ENCODE measurements at regions not wholly inside any gene's neighbourhood (a gene's known extent, or its start where the extent isn't known, plus 50 kb on each side); places are given as distances from the start of the nearest gene placed in this dataset.

DNA sequence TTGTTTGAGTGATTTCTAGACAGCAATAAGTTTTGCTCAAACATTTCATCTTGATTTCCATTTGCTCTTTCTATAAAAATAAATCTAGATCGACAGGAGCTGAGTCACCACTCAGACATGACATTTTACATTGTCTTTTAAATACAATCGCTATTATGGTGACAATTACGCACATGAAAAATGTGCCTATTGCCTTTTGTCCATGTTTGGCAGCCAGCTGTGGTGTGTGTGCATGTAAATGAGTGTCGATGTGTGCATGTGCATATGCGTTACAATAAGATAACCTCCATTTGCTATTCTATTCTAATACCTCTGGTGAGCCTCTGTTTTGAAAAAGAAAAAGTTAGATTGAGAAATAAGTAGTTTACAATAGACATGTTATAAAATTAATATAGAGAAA is 89.7 kb upstream of the GRM7 start:
- no CpG with 5 or more reads among the region's 5 CpGs for WGBS (ENCODE audit: insufficient coverage)
- H3K27ac ChIP-seq (ENCODE audit: low read length) = no peak overlapping the region

DNA sequence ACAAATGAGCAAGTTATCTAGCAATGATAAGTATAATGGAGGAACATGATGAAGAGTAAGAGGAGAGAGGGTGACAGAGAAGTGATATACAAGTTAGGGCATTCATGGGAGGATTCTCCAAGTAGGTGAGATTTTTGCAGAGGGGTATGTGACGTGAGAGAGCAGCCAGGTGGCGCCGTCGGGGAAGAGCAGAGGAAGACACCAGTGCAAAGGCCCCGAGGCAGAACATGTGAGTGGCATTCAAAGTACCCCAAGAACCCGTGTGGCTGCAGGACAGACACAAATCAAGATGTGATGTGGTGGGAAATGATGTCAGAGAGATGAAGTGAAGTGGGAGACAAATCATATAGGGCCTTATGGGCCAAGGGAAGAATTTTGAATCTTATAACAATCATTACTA is 81.8 kb upstream of the GRM7 start:
- no peak overlapping the region for H3K27ac ChIP-seq (ENCODE audit: low read length)
- no peaks in the 10 kb centered on the region for H3K36me3 ChIP-seq (ENCODE audit: control insufficient read depth, insufficient read depth, low read length)
- 90% methylated on average over 5 of the region's 6 CpGs for WGBS (ENCODE audit: insufficient coverage)
- DNase-seq = no peak
- H3K9me3 ChIP-seq (replicated peaks; ENCODE audit: control insufficient read depth, low read depth, low read length) = no peaks in the 10 kb centered on the region
- H3K4me1 ChIP-seq (ENCODE audit: control insufficient read depth, insufficient read depth, low read length) = no peaks in the 10 kb centered on the region
- H3K4me3 ChIP-seq (ENCODE audit: low read length) = no peak overlapping the region
- no peaks in the 10 kb centered on the region for H3K27me3 ChIP-seq (ENCODE audit: control insufficient read depth, insufficient read depth, low read length)

More for the DNA sequence above, 89.7 kb upstream of the GRM7 start:
- H3K9me3 ChIP-seq (replicated peaks; ENCODE audit: control insufficient read depth, low read depth, low read length) = no peaks in the 10 kb centered on the region
- DNase-seq = no peak
- H3K27me3 ChIP-seq (ENCODE audit: control insufficient read depth, insufficient read depth, low read length) = no peaks in the 10 kb centered on the region
- no peaks in the 10 kb centered on the region for H3K4me1 ChIP-seq (ENCODE audit: control insufficient read depth, insufficient read depth, low read length)
- no peak overlapping the region for H3K4me3 ChIP-seq (ENCODE audit: low read length)
- H3K36me3 ChIP-seq (ENCODE audit: control insufficient read depth, insufficient read depth, low read length) = no peaks in the 10 kb centered on the region

DNA sequence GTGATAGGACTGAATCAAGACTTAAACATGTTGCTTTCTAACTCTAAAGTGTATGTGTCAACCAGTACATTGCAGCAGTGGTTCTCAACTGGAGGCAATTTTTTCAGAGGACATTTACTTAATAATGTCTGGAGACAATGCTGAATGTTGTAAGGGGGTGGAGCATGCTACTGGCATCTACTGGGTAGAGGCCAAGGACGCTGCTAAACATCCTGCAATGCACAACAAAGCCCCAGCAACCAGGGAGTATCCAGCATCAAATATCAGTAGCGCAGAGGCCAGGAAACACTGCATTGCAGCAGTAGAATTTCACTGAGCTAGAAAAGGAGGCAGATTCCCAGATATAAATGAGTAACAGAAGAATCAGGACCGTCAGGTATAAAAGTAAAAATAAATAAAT is 79.8 kb upstream of the GRM7 start:
- Histone ChIP-seq H3K4me1 (ENCODE audit: control insufficient read depth, insufficient read depth, low read length) (no peaks in the 10 kb centered on the region), H3K27me3 (ENCODE audit: control insufficient read depth, insufficient read depth, low read length) (no peaks in the 10 kb centered on the region), H3K9me3 (replicated peaks; ENCODE audit: control insufficient read depth, low read depth, low read length) (no peaks in the 10 kb centered on the region), H3K36me3 (ENCODE audit: control insufficient read depth, insufficient read depth, low read length) (no peaks in the 10 kb centered on the region), H3K4me3 (ENCODE audit: low read length) (no peak overlapping the region), H3K27ac (ENCODE audit: low read length) (no peak overlapping the region)
- no peak for DNase-seq
- no CpG with 5 or more reads among the region's 3 CpGs for WGBS (ENCODE audit: insufficient coverage)

DNA sequence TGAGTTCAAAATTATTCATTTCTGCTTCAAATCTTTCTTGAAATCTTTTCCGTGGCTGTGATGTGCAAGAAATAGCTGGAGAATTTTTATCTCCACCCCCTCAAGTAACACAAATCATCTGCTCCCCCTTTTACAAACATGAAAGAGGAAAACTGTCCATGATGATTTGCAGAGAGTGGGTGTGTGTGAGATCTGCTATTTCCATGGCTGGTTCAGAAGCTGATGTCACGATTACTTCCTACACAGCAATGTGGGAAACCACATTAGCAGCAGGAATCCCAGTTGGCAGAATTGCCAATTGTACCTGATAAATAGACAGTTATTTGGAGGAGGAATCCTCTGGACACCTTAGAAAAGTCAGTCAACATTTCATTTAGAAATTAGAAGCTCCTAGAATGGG is 75.2 kb upstream of the GRM7 start:
- Histone ChIP-seq H3K4me1 (ENCODE audit: control insufficient read depth, insufficient read depth, low read length) (no peaks in the 10 kb centered on the region), H3K27ac (ENCODE audit: low read length) (no peak overlapping the region), H3K4me3 (ENCODE audit: low read length) (no peak overlapping the region), H3K36me3 (ENCODE audit: control insufficient read depth, insufficient read depth, low read length) (no peaks in the 10 kb centered on the region), H3K27me3 (ENCODE audit: control insufficient read depth, insufficient read depth, low read length) (no peaks in the 10 kb centered on the region), H3K9me3 (replicated peaks; ENCODE audit: control insufficient read depth, low read depth, low read length) (no peaks in the 10 kb centered on the region)
- no CpG with 5 or more reads among the region's 2 CpGs for WGBS (ENCODE audit: insufficient coverage)
- DNase-seq = no peak

DNA sequence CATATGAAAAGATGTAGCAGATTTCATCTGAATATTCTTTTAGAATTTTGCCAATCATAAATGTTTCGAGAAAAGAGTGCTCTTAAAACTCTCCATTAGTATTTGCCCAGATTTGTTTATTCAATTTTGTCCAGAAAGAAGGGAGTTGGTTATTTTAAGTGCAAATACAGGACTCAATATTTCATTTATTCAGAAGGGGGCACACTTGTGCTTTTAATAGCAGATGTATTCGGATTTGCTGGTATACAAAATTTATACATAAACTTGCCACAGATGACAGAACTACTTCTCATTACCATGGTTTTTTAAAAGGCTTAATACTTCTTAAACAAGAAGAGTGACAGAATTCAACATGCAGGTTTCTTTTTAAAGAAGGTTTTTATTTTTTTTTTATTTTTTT is 69.8 kb upstream of the GRM7 start:
- WGBS (ENCODE audit: insufficient coverage) = no CpG with 5 or more reads among the region's 2 CpGs
- Histone ChIP-seq H3K4me3 (ENCODE audit: low read length) (no peak overlapping the region), H3K27me3 (ENCODE audit: control insufficient read depth, insufficient read depth, low read length) (no peaks in the 10 kb centered on the region), H3K9me3 (replicated peaks; ENCODE audit: control insufficient read depth, low read depth, low read length) (no peaks in the 10 kb centered on the region), H3K4me1 (ENCODE audit: control insufficient read depth, insufficient read depth, low read length) (no peaks in the 10 kb centered on the region), H3K36me3 (ENCODE audit: control insufficient read depth, insufficient read depth, low read length) (no peaks in the 10 kb centered on the region), H3K27ac (ENCODE audit: low read length) (no peak overlapping the region)
- DNase-seq = peak; percentile 22

DNA sequence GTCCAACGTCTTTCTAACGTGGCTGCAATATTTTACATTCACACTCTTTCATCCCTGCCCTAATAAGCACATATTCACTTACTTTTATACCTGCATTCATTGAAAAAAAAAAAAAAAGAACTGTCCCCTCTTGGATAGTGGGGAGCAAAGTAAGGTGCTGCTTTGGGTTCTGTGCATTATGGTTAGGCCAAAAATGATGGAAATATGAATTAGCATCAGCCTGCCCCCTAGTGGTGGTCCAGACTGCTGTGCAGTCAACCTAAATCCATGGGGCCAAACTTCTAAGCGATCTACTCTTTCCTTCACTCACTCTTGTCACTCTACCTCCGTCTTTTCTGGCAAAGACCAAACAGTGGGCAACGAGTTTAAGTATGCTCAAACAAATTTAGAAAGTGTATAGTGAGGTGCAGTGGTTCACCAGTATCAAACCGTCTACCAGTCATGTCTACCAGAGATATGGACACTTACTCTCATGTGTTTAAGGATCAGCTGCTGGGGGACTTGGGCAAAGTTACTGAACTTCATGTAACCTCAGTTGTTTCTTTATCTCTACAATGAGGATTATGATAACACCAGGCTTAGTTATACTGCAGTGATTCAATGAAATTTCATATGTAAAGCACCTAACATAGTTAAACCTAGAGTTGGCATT is 61.5 kb upstream of the GRM7 start:
- Histone ChIP-seq H3K27me3 (ENCODE audit: control insufficient read depth, insufficient read depth, low read length) (no peaks in the 10 kb centered on the region), H3K9me3 (replicated peaks; ENCODE audit: control insufficient read depth, low read depth, low read length) (no peaks in the 10 kb centered on the region), H3K36me3 (ENCODE audit: control insufficient read depth, insufficient read depth, low read length) (no peaks in the 10 kb centered on the region), H3K27ac (ENCODE audit: low read length) (no peak overlapping the region), H3K4me1 (ENCODE audit: control insufficient read depth, insufficient read depth, low read length) (no peaks in the 10 kb centered on the region), H3K4me3 (ENCODE audit: low read length) (no peak overlapping the region)
- no CpG with 5 or more reads among the region's 6 CpGs for WGBS (ENCODE audit: insufficient coverage)
- peak; percentile 17 for DNase-seq

DNA sequence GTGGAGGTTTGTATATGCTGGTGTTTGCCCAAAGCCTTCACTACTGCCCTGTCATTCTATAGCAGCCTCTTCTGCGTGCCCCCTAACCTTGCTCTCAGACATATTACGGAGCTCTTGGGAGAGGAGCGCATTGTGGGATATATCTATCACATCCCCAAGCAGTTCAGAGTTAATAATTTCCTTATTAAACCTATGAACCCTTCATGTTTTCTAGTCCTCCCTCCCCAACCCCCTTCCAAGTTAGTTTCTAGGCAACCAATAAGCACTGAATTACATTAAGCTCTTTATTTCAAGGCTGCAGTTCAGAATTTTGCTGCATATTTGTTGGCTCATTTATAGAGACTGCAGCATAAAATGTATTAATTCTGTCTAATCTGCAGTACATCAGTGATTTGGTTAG is 57.3 kb upstream of the GRM7 start:
- H3K27ac ChIP-seq (ENCODE audit: low read length) = no peak overlapping the region
- H3K9me3 ChIP-seq (replicated peaks; ENCODE audit: control insufficient read depth, low read depth, low read length) = no peaks in the 10 kb centered on the region
- no peaks in the 10 kb centered on the region for H3K36me3 ChIP-seq (ENCODE audit: control insufficient read depth, insufficient read depth, low read length)
- H3K27me3 ChIP-seq (ENCODE audit: control insufficient read depth, insufficient read depth, low read length) = no peaks in the 10 kb centered on the region
- DNase-seq = peak; percentile 8
- no peak overlapping the region for H3K4me3 ChIP-seq (ENCODE audit: low read length)
- H3K4me1 ChIP-seq (ENCODE audit: control insufficient read depth, insufficient read depth, low read length) = no peaks in the 10 kb centered on the region
- no CpG with 5 or more reads among the region's 3 CpGs for WGBS (ENCODE audit: insufficient coverage)

DNA sequence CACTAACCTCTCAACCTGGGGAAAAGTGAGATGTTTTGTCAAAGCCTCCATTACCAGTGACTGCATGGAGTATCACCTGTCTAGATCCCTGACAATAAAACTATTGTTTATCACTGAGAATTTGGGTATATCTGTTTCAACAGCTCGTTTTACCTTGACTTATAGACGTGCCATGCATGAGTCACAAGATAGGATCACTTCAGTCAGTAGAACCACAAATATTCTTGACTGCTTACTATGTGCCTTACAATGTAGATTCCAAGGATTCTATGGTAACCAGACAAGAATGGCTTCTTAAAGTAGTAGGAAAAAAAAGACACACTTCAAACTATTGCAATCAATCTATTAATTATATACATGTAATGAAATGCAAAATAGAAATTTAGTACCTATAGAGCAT is 55.7 kb upstream of the GRM7 start:
- Histone ChIP-seq H3K4me1 (ENCODE audit: control insufficient read depth, insufficient read depth, low read length) (no peaks in the 10 kb centered on the region), H3K27ac (ENCODE audit: low read length) (no peak overlapping the region), H3K4me3 (ENCODE audit: low read length) (no peak overlapping the region), H3K36me3 (ENCODE audit: control insufficient read depth, insufficient read depth, low read length) (no peaks in the 10 kb centered on the region), H3K9me3 (replicated peaks; ENCODE audit: control insufficient read depth, low read depth, low read length) (no peaks in the 10 kb centered on the region), H3K27me3 (ENCODE audit: control insufficient read depth, insufficient read depth, low read length) (no peaks in the 10 kb centered on the region)
- DNase-seq = no peak
- no CpG with 5 or more reads among the region's 2 CpGs for WGBS (ENCODE audit: insufficient coverage)

DNA sequence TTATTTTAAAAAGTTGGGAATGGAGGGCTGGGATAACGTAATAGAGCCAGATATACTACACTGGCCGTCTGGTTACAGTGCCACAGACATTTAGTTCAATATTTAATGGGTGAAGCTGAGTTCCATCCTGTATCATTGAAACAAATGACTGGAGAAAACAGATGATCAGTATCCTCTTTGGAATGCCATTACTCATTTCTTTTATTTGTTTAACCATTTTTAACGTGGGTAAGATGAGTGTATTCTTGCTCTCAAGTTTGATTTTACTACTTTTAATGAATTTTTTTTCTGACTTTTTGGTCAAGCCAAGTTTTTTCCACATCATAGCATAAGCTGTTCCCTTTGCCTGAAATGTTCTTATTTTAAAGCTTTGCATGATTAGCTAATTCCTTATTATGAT is 53.9 kb upstream of the GRM7 start:
- no peak overlapping the region for H3K27ac ChIP-seq (ENCODE audit: low read length)
- H3K27me3 ChIP-seq (ENCODE audit: control insufficient read depth, insufficient read depth, low read length) = no peaks in the 10 kb centered on the region
- 72% methylated on average over 2 of the region's 3 CpGs for WGBS (ENCODE audit: insufficient coverage)
- H3K9me3 ChIP-seq (replicated peaks; ENCODE audit: control insufficient read depth, low read depth, low read length) = no peaks in the 10 kb centered on the region
- H3K4me3 ChIP-seq (ENCODE audit: low read length) = no peak overlapping the region
- DNase-seq = no peak
- no peaks in the 10 kb centered on the region for H3K4me1 ChIP-seq (ENCODE audit: control insufficient read depth, insufficient read depth, low read length)
- H3K36me3 ChIP-seq (ENCODE audit: control insufficient read depth, insufficient read depth, low read length) = no peaks in the 10 kb centered on the region

DNA sequence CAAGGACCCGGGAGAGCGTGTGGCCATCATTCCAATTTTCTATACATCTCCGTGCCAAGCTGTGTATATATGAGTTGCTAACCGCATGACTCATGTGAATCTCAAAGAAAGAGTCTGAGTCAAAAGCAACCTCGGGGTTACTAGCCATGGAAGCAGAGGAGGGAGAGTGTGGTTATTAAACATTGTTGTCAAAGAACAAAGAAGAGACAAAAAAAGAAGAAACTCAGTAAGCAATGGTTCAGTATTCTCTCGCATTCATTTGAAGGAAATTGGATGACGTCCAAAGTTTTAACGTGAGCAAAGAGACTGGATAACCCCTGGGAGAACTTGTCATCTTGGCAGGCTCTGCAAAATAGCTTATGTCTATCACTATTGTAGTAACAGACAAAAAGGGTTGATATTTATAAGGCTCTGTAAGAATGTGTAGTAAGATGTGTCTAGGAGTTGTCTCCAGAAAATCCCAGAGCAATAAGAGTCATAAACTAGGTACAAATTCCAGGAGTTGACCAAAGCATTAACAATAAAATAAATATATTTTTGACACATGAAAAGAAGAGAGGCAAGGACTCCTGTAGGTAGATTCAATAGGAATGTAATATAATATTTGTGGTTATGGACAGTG is 52.8 kb upstream of the GRM7 start:
- no peak overlapping the region for H3K27ac ChIP-seq (ENCODE audit: low read length)
- H3K4me1 ChIP-seq (ENCODE audit: control insufficient read depth, insufficient read depth, low read length) = no peaks in the 10 kb centered on the region
- H3K27me3 ChIP-seq (ENCODE audit: control insufficient read depth, insufficient read depth, low read length) = no peaks in the 10 kb centered on the region
- DNase-seq = peak; percentile 44
- H3K36me3 ChIP-seq (ENCODE audit: control insufficient read depth, insufficient read depth, low read length) = no peaks in the 10 kb centered on the region
- 23% methylated on average over 5 of the region's 8 CpGs for WGBS (ENCODE audit: insufficient coverage)
- H3K9me3 ChIP-seq (replicated peaks; ENCODE audit: control insufficient read depth, low read depth, low read length) = no peaks in the 10 kb centered on the region
- H3K4me3 ChIP-seq (ENCODE audit: low read length) = no peak overlapping the region

DNA sequence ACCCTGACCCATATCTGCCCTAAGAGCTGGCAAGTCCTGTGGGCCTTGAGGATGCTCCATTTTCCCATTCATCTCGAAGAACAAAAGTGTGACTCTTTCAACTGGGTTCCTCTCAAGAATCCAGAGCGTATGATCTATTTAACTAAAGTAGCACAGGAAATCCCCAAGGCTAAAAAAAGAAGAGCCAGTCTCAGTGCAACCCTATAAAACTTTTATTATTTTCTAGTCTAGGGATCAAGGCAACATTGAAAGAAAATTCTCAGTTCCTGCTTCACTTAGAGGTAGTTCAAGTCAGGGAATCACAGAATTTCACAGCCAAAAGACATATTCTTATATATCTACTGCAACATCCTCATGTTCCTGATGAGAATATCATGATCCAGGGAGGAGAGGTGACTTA is 51.6 kb upstream of the GRM7 start:
- DNase-seq = no peak
- H3K27ac ChIP-seq (ENCODE audit: low read length) = no peak overlapping the region
- no peaks in the 10 kb centered on the region for H3K9me3 ChIP-seq (replicated peaks; ENCODE audit: control insufficient read depth, low read depth, low read length)
- H3K4me3 ChIP-seq (ENCODE audit: low read length) = no peak overlapping the region
- WGBS (ENCODE audit: insufficient coverage) = no CpG with 5 or more reads among the region's 2 CpGs
- H3K27me3 ChIP-seq (ENCODE audit: control insufficient read depth, insufficient read depth, low read length) = no peaks in the 10 kb centered on the region
- H3K4me1 ChIP-seq (ENCODE audit: control insufficient read depth, insufficient read depth, low read length) = no peaks in the 10 kb centered on the region
- no peaks in the 10 kb centered on the region for H3K36me3 ChIP-seq (ENCODE audit: control insufficient read depth, insufficient read depth, low read length)

Measured in muscle of leg (tissue), 3 donors.